GM21526 (cell line): ENCODE measurements at regions not wholly inside any gene's neighbourhood (a gene's known extent, or its start where the extent isn't known, plus 50 kb on each side); places are given as distances from the start of the nearest gene placed in this dataset.

Experiments used
- ATAC-seq: cut with Tn5 transposase; IDR thresholded peaks from one replicate; pipeline ENCODE4 v1.9.1; 2021; ENCODE audit warnings: moderate library complexity; ENCODE audit not compliant: unreplicated experiment, low FRiP score

DNA sequence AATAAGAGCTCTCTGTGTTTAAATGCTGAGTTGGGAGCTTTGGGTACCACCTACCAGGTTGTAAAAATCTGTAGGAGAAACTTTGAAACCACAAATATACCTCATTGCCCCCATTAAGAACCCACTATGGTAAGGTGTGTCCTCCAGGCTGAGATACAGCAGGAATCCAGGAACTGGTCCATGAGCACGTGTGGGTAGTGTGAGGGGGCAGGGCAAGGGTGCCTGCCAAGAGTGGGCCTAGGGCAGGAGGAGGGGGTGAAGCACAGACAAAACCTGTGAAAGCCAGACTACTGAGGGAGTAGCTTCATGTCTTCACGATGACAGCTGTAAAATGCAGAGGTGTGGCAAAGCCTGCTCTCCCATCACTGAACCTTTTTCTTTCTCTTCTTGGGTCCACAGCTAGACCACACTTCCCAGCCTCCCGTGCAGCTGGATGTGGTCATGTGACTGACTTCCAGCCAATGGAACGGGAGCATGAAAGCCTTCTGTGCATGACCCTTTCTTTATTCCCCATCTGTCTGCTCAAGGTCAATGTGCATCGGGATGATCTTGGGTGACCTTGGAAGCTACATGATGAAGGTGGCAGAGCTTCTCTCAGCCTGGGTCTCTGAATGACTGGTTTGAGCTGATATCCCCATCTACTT is 51.1 kb upstream of the POMGNT2 start:
- ATAC-seq = no peak

- no peak for ATAC-seq
Observed at GRCh38 chr3:43155464-43156121, 49.7 kb upstream of the POMGNT2 start.
